GM19025 (cell line): ENCODE measurements at regions not wholly inside any gene's neighbourhood (a gene's known extent, or its start where the extent isn't known, plus 50 kb on each side); places are given as distances from the start of the nearest gene placed in this dataset.
"Not testable (repeated sequence)": the region's sequence is repeated elsewhere in the genome, so short reads cannot be mapped to it uniquely, and the experiment has no call there.

ENCODE experiments used
- ATAC-seq: cut with Tn5 transposase; IDR thresholded peaks from one replicate; pipeline ENCODE4 v1.9.1; 2021; ENCODE audit warnings: mild to moderate bottlenecking, low read depth, moderate library complexity; ENCODE audit not compliant: unreplicated experiment

DNA sequence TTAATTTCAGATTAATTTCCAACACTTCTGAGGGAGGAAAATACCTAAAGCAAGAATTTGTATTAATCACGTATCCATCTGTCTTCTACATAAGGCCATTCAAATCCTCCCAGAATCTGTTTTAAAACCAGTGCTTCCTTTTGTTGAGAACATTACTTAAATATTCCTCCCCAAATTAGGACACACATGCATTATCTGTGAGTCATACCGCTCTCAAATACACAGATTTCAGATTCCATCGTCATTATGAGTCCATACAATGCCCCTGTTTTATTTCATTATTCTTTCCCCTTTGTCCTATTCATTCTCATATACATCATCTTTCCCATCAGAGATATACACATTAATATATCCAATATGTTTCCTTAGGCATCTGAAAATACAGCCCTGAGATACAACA, 57.3 kb upstream of the PRSS12 start:
- ATAC-seq: no peak

DNA sequence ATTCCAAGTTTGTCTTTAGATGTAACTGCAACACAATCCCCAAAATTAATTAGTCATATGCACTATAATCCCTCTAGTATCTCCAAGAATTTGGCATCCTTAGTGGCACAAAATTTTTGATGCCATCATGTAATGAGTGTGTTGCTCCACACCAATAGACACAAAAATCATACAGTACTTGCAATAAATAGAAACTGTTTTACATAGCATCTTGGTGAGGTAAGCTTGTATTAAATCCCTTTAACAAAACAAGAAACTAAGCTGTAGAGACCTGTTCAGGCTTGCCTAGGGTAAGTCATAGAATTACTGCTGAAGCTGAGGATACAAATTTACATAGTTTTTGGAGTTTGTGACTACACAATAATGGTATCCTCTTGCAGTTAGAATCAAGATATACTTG, 64.5 kb upstream of the PRSS12 start:
- no peak for ATAC-seq

- not testable (repeated sequence) for ATAC-seq
These were observed 65.0 kb upstream of the PRSS12 start for GRCh38 chr4:118417800-118418199.

DNA sequence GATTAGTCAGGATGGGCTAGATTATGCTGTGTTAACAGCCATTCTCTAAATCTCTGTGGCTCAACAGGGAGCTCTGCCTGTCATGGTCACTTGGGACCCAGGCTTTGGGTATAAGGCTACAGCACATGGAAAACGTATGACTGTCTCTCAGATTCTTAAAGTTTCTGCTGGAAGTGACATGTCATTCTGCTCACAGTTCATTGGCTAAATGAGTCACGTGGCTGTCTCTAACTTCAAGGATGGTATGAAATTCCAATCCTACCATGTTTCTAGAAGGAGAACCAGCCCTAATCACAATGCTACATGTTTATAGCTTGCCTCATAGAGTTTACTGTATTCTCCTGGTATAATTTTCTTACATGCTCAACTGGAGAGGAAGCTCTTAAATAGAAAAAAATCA, 65.6 kb upstream of the PRSS12 start:
- not testable (repeated sequence) for ATAC-seq

GRCh38 chr4:118419626-118420025, 66.8 kb upstream of the PRSS12 start:
- not testable (repeated sequence) for ATAC-seq

DNA sequence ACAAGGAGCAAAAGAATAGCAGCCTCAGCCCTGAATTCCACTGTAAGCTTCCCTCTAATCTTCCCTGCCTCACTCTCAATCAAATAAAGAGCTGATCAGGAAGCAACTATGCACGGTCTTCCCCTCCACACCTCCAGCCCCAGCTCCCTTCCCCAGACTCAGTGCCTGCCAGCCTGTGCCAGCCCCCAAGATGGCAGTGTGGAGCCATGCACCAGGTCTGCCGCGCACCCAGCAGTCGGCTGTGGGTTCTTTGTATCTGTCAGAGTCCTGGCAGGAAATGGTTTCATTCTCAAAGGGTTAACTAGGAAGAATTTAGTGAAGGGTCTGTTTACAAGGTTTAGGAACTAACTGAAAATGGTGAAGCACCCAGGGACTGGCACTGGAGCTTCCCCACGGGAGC, 71.3 kb upstream of the PRSS12 start:
- not testable (repeated sequence) for ATAC-seq

- ATAC-seq: not testable (repeated sequence)
These were observed 76.1 kb upstream of the PRSS12 start for GRCh38 chr4:118428881-118429280.

DNA sequence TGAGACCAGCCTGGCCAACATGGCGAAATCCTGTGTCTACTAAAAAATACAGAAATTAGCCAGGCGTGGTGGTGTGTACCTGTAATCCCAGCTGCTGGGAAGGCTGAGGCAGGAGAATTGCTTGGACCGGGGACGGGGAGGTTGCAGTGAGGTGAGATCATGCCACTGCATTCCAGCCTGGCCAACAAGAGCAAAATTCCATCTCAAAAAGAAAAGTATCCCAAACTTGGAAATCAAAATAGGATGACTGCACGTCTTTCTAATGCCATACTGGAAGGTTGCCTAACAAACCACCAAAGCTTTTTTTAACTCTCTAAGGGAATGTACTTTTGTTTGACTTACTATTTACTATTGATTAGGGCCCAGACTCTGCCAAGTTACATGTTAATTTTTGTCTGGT, 79.6 kb upstream of the PRSS12 start:
- not testable (repeated sequence) for ATAC-seq

DNA sequence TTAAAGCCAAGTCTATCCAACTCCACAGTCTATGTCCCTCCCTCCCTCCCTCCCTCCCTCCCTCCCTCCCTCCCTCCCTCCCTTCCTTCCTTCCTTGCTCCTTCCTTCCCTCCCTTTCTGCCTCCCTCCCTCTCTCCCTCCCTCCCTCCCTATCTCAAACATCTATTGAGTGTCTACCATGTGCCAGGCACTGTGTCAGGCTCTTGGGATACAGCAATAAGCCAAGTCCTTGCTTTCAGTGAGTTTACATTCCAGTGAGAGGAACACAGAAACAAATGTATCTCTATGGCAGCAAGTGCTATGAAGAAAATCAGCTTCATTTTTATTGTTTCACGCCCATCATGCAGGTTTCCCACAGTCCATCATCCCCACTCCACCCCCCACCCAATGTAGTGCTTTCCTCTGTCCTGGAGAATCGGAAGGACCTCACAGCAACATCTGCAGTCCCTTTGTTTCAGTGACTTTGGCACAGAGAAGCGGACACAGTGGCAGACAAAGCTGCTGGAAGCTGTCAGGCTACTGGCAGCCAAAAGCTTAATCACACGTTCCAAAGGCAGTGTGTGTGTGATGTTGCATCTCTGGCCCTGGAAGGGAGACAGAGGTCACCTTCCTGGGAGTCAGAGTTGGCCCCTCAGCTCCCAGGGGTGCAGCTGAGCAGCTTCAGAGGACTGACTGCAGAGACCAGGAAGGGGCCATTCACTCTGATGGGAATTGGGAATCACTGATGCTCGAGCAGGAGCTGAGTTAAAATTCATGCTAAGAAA, 81.0 kb upstream of the PRSS12 start:
- ATAC-seq: not testable (repeated sequence)

GRCh38 chr4:118435415-118435814, 82.6 kb upstream of the PRSS12 start:
- not testable (repeated sequence) for ATAC-seq

DNA sequence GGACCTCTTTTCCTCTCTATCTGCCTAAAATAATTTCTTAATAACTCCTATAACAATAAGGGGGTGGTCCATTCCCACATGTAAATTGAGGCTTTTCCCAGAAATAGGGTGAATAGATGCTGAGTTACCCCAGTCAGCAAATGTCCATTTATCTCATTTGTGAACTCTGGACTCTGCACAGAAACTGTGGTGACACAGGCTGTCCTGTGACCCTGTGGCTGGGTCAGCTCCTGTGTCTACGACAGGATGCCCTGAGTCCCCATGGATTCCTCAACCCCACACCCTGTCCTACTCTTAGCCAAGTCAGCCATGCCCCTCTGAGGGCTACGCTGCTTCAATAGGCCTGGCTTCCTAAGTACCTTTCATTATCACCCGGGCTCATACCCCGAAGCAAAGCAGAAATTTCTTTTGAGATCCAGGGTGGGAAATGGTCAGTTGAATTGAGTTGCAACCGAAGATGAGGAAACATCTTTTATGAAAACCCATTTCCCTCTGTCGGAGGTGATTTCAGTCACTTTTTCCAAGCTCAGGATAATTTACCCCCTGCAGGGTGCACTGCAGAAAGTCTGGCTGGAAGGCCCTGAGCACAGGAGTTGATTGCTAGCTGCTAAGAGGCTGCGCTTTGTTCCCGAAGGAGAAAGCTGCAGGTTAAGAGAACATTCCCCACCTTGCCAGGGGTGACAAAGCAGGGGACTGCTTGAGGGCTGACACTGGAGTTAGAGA, 89.5 kb upstream of the PRSS12 start:
- ATAC-seq: not testable (repeated sequence)

DNA sequence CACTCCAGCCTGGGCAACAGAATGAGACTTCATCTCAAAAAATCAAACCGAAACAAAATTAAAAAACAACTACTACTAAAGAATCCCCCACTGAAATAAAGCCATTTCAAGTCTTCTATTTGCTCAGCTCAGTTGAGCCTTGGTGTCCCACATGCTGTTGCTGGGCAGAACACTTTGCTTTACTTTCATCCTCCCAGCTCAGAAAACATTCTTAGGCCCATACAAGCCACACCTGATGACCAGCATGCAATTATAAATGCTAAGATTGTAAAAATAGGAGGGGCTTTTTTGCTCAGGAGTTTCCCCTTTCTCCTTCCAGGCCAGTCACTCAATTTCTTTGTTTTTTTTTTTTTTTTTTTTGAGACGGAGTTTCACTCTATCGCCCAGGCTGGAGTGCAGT, 94.6 kb upstream of the PRSS12 start:
- ATAC-seq: not testable (repeated sequence)

- not testable (repeated sequence) for ATAC-seq
These were observed 102.1 kb upstream of the PRSS12 start for GRCh38 chr4:118454857-118455256.

GRCh38 chr4:118461435-118461834, 108.6 kb upstream of the PRSS12 start:
- ATAC-seq: not testable (repeated sequence)

DNA sequence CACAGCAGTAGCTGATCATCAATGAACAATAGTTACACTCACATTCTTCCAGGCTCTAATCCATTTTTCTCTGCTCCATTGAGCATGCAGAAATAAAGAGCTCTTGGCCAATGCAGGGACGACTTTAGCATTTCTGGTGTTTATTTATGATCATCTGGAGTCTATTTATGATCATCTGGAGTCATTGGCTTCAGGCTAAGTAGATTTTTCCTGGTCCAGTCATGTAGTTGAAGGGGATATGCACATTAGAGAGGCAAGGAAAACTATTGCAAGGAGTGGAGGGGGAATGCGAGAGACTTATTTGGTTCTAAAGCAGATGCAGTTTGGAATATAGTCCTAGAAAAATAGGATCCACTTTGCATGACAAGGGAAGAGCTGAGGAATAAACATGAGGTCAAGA, 113.0 kb upstream of the PRSS12 start:
- not testable (repeated sequence) for ATAC-seq

DNA sequence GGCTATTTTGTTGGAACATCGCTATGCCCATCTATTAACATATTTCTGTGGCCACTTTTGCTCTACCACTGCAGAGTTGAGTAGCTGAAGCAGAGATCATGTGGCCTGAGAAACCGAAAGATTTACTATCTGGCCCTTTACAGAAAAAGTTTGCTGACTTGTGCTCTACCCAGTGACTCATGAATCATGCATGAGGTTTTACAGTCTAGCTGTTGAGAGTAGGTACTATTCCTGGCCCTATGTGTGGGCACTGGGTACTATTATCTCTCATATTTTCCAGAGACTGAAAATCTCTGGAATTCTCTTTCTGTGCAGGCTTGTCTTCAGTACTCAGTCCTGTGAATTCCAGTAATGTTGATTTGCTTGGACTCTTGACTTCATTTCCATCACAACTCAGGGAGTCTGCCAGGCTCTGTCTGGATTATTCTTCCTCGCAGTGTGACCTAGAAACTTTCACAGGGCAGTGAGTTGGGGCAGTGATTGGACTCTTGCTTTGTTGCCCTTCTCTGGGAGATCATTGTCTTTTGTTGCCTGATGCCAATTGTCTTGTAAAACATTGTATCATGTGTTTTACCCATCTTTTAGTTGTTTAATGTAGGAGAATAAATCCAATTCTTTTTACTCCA, 121.3 kb upstream of the PRSS12 start:
- ATAC-seq: not testable (repeated sequence)

- not testable (repeated sequence) for ATAC-seq
These were observed 122.0 kb upstream of the PRSS12 start for GRCh38 chr4:118474771-118475170.

DNA sequence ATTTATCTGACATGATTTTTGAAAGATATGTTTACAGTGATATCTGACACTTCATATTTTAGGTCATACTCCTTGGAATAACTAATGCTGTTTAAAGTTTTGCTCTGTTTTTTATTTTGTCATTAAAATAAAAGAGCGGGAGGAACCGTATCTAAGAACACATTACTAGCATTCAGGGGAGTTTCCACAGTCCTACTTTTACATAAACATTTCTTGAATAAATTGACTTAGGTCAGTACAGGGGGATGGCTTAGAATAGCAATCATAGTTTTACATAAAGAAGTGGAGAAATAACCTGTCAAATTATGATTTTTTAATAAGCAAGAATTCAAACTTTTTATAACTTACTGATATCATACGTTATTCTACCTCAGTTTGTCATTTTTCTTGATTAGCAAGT, 123.1 kb upstream of the PRSS12 start:
- ATAC-seq: not testable (repeated sequence)

GRCh38 chr4:118477826-118478225, 125.0 kb upstream of the PRSS12 start:
- not testable (repeated sequence) for ATAC-seq

DNA sequence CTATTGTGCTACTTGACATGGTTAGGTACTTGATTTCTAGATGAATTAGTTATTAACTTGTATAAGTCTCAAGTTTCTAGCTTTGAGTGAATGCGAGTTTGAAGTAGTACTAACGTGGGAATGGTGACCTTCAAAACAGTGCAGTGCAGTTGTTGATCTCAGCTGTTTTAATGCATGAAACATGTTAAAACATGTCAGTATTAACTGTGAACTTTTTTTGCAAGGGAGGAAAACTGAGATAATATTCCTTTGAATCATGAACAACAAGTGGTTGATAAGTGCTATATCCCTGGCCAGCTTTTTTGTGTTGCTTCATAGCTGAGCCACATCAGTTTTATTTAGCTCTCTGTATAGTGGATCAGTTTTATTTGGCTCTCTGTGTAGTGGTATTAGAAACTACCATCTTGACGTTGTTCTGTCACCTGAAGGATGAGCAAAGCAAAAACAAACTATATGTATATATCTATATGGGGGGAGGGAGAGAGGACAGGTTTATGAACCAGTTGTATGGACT, 133.1 kb upstream of the PRSS12 start:
- ATAC-seq: not testable (repeated sequence)

GRCh38 chr4:118492963-118493362, 140.2 kb upstream of the PRSS12 start:
- not testable (repeated sequence) for ATAC-seq
